Breast epithelium (tissue), 3 donors: ENCODE measurements at regions not wholly inside any gene's neighbourhood (a gene's known extent, or its start where the extent isn't known, plus 50 kb on each side); places are given as distances from the start of the nearest gene placed in this dataset.

ENCODE experiments used
- CTCF ChIP-seq, 3 donors: fragments of 450-650 bp; IDR thresholded peaks; one replicate each; pipeline ENCODE4 v1.5.1; 2016 to 2017; ENCODE audit warnings: antibody characterized with exemption in 3 of 3, mild to moderate bottlenecking in 3 of 3, moderate library complexity in 3 of 3
- POLR2A ChIP-seq: fragments of 450-650 bp; IDR thresholded peaks from one replicate; pipeline ENCODE4 v1.6.1; 2016; ENCODE audit warnings: antibody characterized with exemption, mild to moderate bottlenecking, moderate library complexity
- POLR2AphosphoS5 ChIP-seq, 3 donors: sonication (generic); formaldehyde crosslinking; IDR thresholded peaks; one replicate each; pipeline ENCODE4 v1.6.1; 2017; ENCODE audit warnings: antibody characterized with exemption in 3 of 3

- no peak for TF ChIP-seq POLR2AphosphoS5 (IDR thresholded peaks at IDR 0.05)
- TF ChIP-seq CTCF (IDR thresholded peaks at IDR 0.05): no peak
- TF ChIP-seq POLR2A: no peak
Observed at GRCh38 chr13:50435011-50435410, 408.5 kb downstream of the DLEU7 start.
